ENCODE measurements at regions not wholly inside any gene's neighbourhood (a gene's known extent, or its start where the extent isn't known, plus 50 kb on each side); places are given as distances from the start of the nearest gene placed in this dataset.

- no peak for DNase-seq
These were observed 65.3 kb upstream of the SHISA3 start for GRCh38 chr4:42331914-42332368.

- DNase-seq = no peak
These were observed 57.3 kb upstream of the SHISA3 start for GRCh38 chr4:42339935-42340406.

- DNase-seq = no peak
These were observed 55.7 kb upstream of the SHISA3 start for GRCh38 chr4:42341518-42342026.

- no peak for DNase-seq
These were observed 54.8 kb upstream of the SHISA3 start for GRCh38 chr4:42342459-42342858.

GRCh38 chr4:42344309-42344708, 53.0 kb upstream of the SHISA3 start:
- DNase-seq = no peak

GRCh38 chr4:42344749-42345148, 52.5 kb upstream of the SHISA3 start:
- no peak for DNase-seq

- DNase-seq = no peak
These were observed 51.2 kb upstream of the SHISA3 start for GRCh38 chr4:42345962-42346544.

GRCh38 chr4:42347076-42347475, 50.2 kb upstream of the SHISA3 start:
- no peak for DNase-seq
